Keratinocyte (primary cell): ENCODE measurements at regions not wholly inside any gene's neighbourhood (a gene's known extent, or its start where the extent isn't known, plus 50 kb on each side); places are given as distances from the start of the nearest gene placed in this dataset.

Source experiments
- DNase-seq: peaks from one replicate; pipeline ENCODE4 v3.0.0-alpha.2; 2011; ENCODE audit warnings: low read depth, missing footprints, low spot score
- FAIRE-seq: peaks from 2 replicates; lab custom pipeline; 2011; peaks lifted over from hg19 to GRCh38; lab: Jason Lieb, UNC
- H2AFZ ChIP-seq: 2 replicates; pipeline ENCODE4 v1.6.0; 2012; ENCODE audit warnings: low read length, control low read depth, inconsistent platforms; ENCODE audit not compliant: control insufficient read depth
- H3K27ac ChIP-seq: 2 replicates; pipeline ENCODE4 v1.5.1; 2011; ENCODE audit warnings: low read length; ENCODE audit not compliant: control insufficient read depth, insufficient read depth
- H3K27me3 ChIP-seq: 3 replicates; pipeline ENCODE4 v1.6.0; 2011; ENCODE audit warnings: low read length; ENCODE audit not compliant: control insufficient read depth, insufficient read depth; ENCODE audit errors: extremely low read depth
- H3K36me3 ChIP-seq, 2 experiments: 2 replicates in 1 of 2; 3 replicates in 1 of 2; pipeline ENCODE4 v1.5.1; 2011; ENCODE audit warnings: low read length in 2 of 2, mild to moderate bottlenecking in 1 of 2; ENCODE audit not compliant: control insufficient read depth in 2 of 2, insufficient read depth in 2 of 2; ENCODE audit errors: extremely low read depth in 1 of 2
- H3K4me1 ChIP-seq: 3 replicates; pipeline ENCODE4 v1.5.1; 2011; ENCODE audit warnings: low read length; ENCODE audit not compliant: control insufficient read depth, insufficient read depth; ENCODE audit errors: extremely low read depth
- H3K4me2 ChIP-seq: 3 replicates; pipeline ENCODE4 v1.6.0; 2011; ENCODE audit warnings: low read depth, low read length; ENCODE audit not compliant: control insufficient read depth, insufficient read depth; ENCODE audit errors: extremely low read depth
- H3K4me3 ChIP-seq, 3 experiments: fragments of 200-600 bp in 1 of 3; sonication (generic) in 1 of 3; 2 replicates in 2 of 3; 3 replicates in 1 of 3; pipeline ENCODE4 v1.5.1; 2011 to 2016; ENCODE audit warnings: low read length in 3 of 3, mild to moderate bottlenecking in 3 of 3, control low read depth in 2 of 3, inconsistent platforms in 1 of 3, low read depth in 1 of 3, mixed read lengths in 1 of 3, mixed run types in 1 of 3, moderate library complexity in 1 of 3; ENCODE audit not compliant: control insufficient read depth in 2 of 3, insufficient read depth in 2 of 3; ENCODE audit errors: extremely low read depth in 1 of 3
- H3K79me2 ChIP-seq: 2 replicates; pipeline ENCODE4 v1.6.0; 2012; ENCODE audit warnings: low read length; ENCODE audit not compliant: control insufficient read depth, insufficient read depth
- H3K9ac ChIP-seq: 3 replicates; pipeline ENCODE4 v1.6.0; 2011; ENCODE audit warnings: low read length; ENCODE audit not compliant: control insufficient read depth, insufficient read depth; ENCODE audit errors: extremely low read depth
- H3K9me1 ChIP-seq: 3 replicates; pipeline ENCODE4 v1.6.0; 2011; ENCODE audit warnings: low read length; ENCODE audit not compliant: control insufficient read depth, insufficient read depth; ENCODE audit errors: extremely low read depth
- H3K9me3 ChIP-seq: 2 replicates; pipeline ENCODE4 v1.5.1; 2012; ENCODE audit warnings: low read depth, low read length; ENCODE audit not compliant: control insufficient read depth
- H4K20me1 ChIP-seq: 3 replicates; pipeline ENCODE4 v1.6.0; 2011; ENCODE audit warnings: low read length; ENCODE audit not compliant: control insufficient read depth, insufficient read depth; ENCODE audit errors: extremely low read depth
- CTCF ChIP-seq, 3 experiments: IDR thresholded peaks in 1 of 3; conservative IDR thresholded peaks in 1 of 3; optimal IDR thresholded peaks in 1 of 3; 2 replicates in 2 of 3; 3 replicates in 1 of 3; pipeline versions ENCODE3 to v1.5.1; 2011; ENCODE audit warnings: low read length in 3 of 3, mild to moderate bottlenecking in 3 of 3, moderate library complexity in 2 of 3, control low read depth in 1 of 3, inconsistent platforms in 1 of 3; ENCODE audit not compliant: insufficient read depth in 2 of 3; ENCODE audit errors: extremely low read depth in 1 of 3
- EZH2 ChIP-seq: IDR thresholded peaks from one replicate; pipeline ENCODE4 v1.6.1; 2012; ENCODE audit warnings: inconsistent platforms, mild to moderate bottlenecking, low read length, moderate library complexity
- dilution Hi-C: fragments of 300-500 bp; cut with MboI; formaldehyde crosslinking; loops from one replicate; pipeline ENCODE4 v1.7.0; 2020; ENCODE audit warnings: low sequenced_read_pairs; ENCODE audit not compliant: extremely low pct_ligation_motif_present

GRCh38 chr7:152513861-152514770 lies 78.3 kb upstream of the KMT2C start:
- no peak for FAIRE-seq

GRCh38 chr7:152512706-152513105 lies 76.9 kb upstream of the KMT2C start:
- no peaks in the 10 kb centered on the region for H3K27me3 ChIP-seq
- H2AFZ ChIP-seq, result no peak overlapping the region
- no peak for FAIRE-seq
- no peak for DNase-seq
- no peaks in the 10 kb centered on the region for H3K79me2 ChIP-seq
- dilution Hi-C loops, result no loop called here
- H3K36me3 ChIP-seq, result no peaks in the 10 kb centered on the region
- TF ChIP-seq CTCF (optimal IDR thresholded peaks at IDR 0.05 in 1 of 3, IDR thresholded peaks at IDR 0.05 in 1 of 3, conservative IDR thresholded peaks at IDR 0.05 in 1 of 3; ENCODE audit: extremely low read depth in 1 of 3, insufficient read depth in 2 of 3, low read length in 3 of 3) (no peak), EZH2 (no peak)
- no peak overlapping the region for H3K4me2 ChIP-seq
- no peaks in the 10 kb centered on the region for H4K20me1 ChIP-seq
- no peaks in the 10 kb centered on the region for H3K9me3 ChIP-seq
- no peak overlapping the region for H3K4me3 ChIP-seq
- H3K4me1 ChIP-seq, result no peaks in the 10 kb centered on the region
- no peak overlapping the region for H3K27ac ChIP-seq
- no peaks in the 10 kb centered on the region for H3K9me1 ChIP-seq
- H3K9ac ChIP-seq, result no peak overlapping the region

More at GRCh38 chr7:152513861-152514770, 78.3 kb upstream of the KMT2C start:
- no peaks in the 10 kb centered on the region for H3K9me3 ChIP-seq
- TF ChIP-seq EZH2, result no peak
- TF ChIP-seq CTCF (optimal IDR thresholded peaks at IDR 0.05 in 1 of 3, IDR thresholded peaks at IDR 0.05 in 1 of 3, conservative IDR thresholded peaks at IDR 0.05 in 1 of 3; ENCODE audit: extremely low read depth in 1 of 3, insufficient read depth in 2 of 3, low read length in 3 of 3), result no peak
- H3K36me3 ChIP-seq, result no peaks in the 10 kb centered on the region
- H3K27me3 ChIP-seq, result no peaks in the 10 kb centered on the region
- H3K9me1 ChIP-seq, result no peaks in the 10 kb centered on the region
- H3K79me2 ChIP-seq, result no peaks in the 10 kb centered on the region
- no peaks in the 10 kb centered on the region for H3K4me1 ChIP-seq
- no peak overlapping the region for H3K4me3 ChIP-seq
- no peak overlapping the region for H3K9ac ChIP-seq
- H2AFZ ChIP-seq, result no peak overlapping the region
- dilution Hi-C loops, result no loop called here
- no peak for DNase-seq
- H4K20me1 ChIP-seq, result no peaks in the 10 kb centered on the region
- no peak overlapping the region for H3K4me2 ChIP-seq
- no peak overlapping the region for H3K27ac ChIP-seq
